Tongue (tissue), 1 donor: ENCODE measurements at regions not wholly inside any gene's neighbourhood (a gene's known extent, or its start where the extent isn't known, plus 50 kb on each side); places are given as distances from the start of the nearest gene placed in this dataset.

ENCODE experiments used
- DNase-seq: peaks from one replicate; pipeline ENCODE4 v3.0.0-alpha.2; 2015

- DNase-seq: no peak
These were observed 1192.2 kb downstream of the PCDH17 start for GRCh38 chr13:58823701-58824100.

GRCh38 chr13:58827904-58828303 lies 1196.4 kb downstream of the PCDH17 start:
- no peak for DNase-seq

GRCh38 chr13:58830841-58831240 lies 1199.3 kb downstream of the PCDH17 start:
- DNase-seq: no peak

- DNase-seq: no peak
These were observed 1207.1 kb downstream of the PCDH17 start for GRCh38 chr13:58838615-58839014.

- no peak for DNase-seq
These were observed 1211.5 kb downstream of the PCDH17 start for GRCh38 chr13:58843071-58843470.

- no peak for DNase-seq
These were observed 1212.0 kb downstream of the PCDH17 start for GRCh38 chr13:58843567-58843966.

- no peak for DNase-seq
These were observed 1218.6 kb downstream of the PCDH17 start for GRCh38 chr13:58850161-58850560.

GRCh38 chr13:58852076-58852475 lies 1220.5 kb downstream of the PCDH17 start:
- DNase-seq: no peak

GRCh38 chr13:58855283-58855682 lies 1223.7 kb downstream of the PCDH17 start:
- no peak for DNase-seq

GRCh38 chr13:58858870-58859371 lies 1227.4 kb downstream of the PCDH17 start:
- no peak for DNase-seq

- DNase-seq: no peak
These were observed 1233.7 kb downstream of the PCDH17 start for GRCh38 chr13:58865286-58865685.

GRCh38 chr13:58869566-58869965 lies 1238.0 kb downstream of the PCDH17 start:
- DNase-seq: no peak

- no peak for DNase-seq
These were observed 1244.9 kb downstream of the PCDH17 start for GRCh38 chr13:58876473-58876872.

GRCh38 chr13:58879114-58879513 lies 1247.6 kb downstream of the PCDH17 start:
- DNase-seq: no peak

- DNase-seq: no peak
These were observed 1251.0 kb downstream of the PCDH17 start for GRCh38 chr13:58882516-58882915.

GRCh38 chr13:58883405-58883804 lies 1251.9 kb downstream of the PCDH17 start:
- DNase-seq: no peak

GRCh38 chr13:58884353-58885209 lies 1253.0 kb downstream of the PCDH17 start:
- no peak for DNase-seq

- no peak for DNase-seq
These were observed 1257.9 kb downstream of the PCDH17 start for GRCh38 chr13:58889474-58889873.

- DNase-seq: no peak
These were observed 1261.9 kb downstream of the PCDH17 start for GRCh38 chr13:58893396-58893795.

GRCh38 chr13:58906329-58907007 lies 1257.3 kb downstream of the DIAPH3 start:
- peak; percentile 13 for DNase-seq

- no peak for DNase-seq
These were observed 1256.4 kb downstream of the DIAPH3 start for GRCh38 chr13:58907347-58907746.

- DNase-seq: no peak
These were observed 1255.6 kb downstream of the DIAPH3 start for GRCh38 chr13:58908019-58908679.

GRCh38 chr13:58919551-58919950 lies 1244.2 kb downstream of the DIAPH3 start:
- no peak for DNase-seq
